Neural cell (in vitro differentiated cells): ENCODE measurements at regions not wholly inside any gene's neighbourhood (a gene's known extent, or its start where the extent isn't known, plus 50 kb on each side); places are given as distances from the start of the nearest gene placed in this dataset.

Experiments used
- EP300 ChIP-seq: fragments of 450-650 bp; conservative IDR thresholded peaks from 2 replicates; pipeline ENCODE4 v1.6.1; 2014; ENCODE audit warnings: antibody characterized with exemption, mild to moderate bottlenecking, moderate library complexity; ENCODE audit not compliant: poor library complexity, severe bottlenecking
- RAD21 ChIP-seq: fragments of 450-650 bp; conservative IDR thresholded peaks from 2 replicates; pipeline ENCODE4 v1.6.1; 2014; ENCODE audit warnings: antibody characterized with exemption, mild to moderate bottlenecking, moderate library complexity
- TF ChIP-seq, protein P1 (sequence below): fragments of 450-650 bp; IDR thresholded peaks from 2 replicates; pipeline ENCODE4 v1.5.1; 2014; ENCODE audit warnings: antibody characterized with exemption, mild to moderate bottlenecking, moderate library complexity; ENCODE audit not compliant: poor library complexity, severe bottlenecking

DNA sequence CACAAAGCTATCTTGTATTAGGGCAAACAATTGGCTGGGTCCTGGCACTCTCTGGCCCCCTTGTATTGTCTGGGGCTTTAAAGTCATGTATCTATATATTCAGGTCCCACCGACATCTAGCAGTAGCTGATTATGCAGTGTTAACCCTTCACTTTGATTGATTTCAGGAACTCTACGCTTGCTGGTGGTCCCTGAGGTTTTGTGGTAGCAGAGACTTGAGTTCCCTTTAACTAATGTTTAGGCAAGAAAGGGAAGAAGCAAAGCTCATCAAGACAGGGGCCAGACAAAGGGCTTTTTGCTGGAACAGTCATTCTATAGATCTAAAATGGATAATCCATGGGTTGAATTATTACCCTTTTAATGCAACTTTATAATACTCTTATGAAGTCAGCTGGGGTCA lies 95.3 kb upstream of the EPB41L3 start:
- TF ChIP-seq, protein P1, sequence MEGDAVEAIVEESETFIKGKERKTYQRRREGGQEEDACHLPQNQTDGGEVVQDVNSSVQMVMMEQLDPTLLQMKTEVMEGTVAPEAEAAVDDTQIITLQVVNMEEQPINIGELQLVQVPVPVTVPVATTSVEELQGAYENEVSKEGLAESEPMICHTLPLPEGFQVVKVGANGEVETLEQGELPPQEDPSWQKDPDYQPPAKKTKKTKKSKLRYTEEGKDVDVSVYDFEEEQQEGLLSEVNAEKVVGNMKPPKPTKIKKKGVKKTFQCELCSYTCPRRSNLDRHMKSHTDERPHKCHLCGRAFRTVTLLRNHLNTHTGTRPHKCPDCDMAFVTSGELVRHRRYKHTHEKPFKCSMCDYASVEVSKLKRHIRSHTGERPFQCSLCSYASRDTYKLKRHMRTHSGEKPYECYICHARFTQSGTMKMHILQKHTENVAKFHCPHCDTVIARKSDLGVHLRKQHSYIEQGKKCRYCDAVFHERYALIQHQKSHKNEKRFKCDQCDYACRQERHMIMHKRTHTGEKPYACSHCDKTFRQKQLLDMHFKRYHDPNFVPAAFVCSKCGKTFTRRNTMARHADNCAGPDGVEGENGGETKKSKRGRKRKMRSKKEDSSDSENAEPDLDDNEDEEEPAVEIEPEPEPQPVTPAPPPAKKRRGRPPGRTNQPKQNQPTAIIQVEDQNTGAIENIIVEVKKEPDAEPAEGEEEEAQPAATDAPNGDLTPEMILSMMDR, result no peak
- no peak for TF ChIP-seq RAD21
- no peak for TF ChIP-seq EP300
